ENCODE measurements at regions not wholly inside any gene's neighbourhood (a gene's known extent, or its start where the extent isn't known, plus 50 kb on each side); places are given as distances from the start of the nearest gene placed in this dataset.

DNA sequence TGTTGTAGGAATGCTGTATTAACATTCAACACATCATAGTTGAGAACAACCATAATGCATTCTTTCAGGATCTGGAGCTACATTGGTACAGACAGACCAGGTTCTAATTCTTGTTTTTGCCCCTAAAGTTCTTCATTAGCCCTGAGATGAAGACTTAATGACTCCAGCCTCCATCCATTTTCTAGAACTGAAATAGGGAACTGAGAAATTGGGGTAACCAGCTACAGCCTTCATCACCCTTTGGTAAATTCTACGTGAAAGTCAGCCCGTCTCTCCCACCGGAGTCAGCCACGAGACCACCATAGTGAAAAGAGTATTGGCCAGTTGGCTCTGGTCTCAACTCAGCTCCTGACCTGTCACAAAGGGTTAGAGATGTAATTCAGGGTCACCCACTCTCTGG, 164.0 kb downstream of the NUAK1 start:
- DNase-seq = no peak

GRCh38 chr12:105975351-105975750, 163.4 kb downstream of the NUAK1 start:
- no peak for DNase-seq

GRCh38 chr12:105977236-105977635, 161.5 kb downstream of the NUAK1 start:
- DNase-seq = no peak

- DNase-seq = no peak
Measured at GRCh38 chr12:105977652-105978051, 161.1 kb downstream of the NUAK1 start.

GRCh38 chr12:105978276-105978675, 160.5 kb downstream of the NUAK1 start:
- DNase-seq = no peak

DNA sequence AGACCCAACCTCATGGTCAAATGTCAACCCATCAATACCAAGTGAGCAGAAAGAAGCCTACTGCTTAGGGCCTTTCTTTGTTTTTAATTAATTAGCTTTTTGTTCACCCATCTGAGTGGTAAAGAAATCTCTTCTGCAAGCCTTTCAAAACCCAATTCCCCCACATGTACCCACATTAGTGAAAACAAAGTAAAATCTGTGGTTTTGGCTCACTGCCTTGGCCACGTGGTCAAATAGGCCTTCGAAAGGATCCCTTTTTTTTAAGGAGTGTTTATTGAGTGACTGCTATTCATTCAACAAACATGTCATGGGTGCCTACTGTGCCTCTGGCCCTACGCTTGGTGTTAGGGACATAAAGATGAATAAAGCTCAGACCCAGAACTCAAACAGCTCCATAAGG, 160.1 kb downstream of the NUAK1 start:
- DNase-seq = no peak

DNA sequence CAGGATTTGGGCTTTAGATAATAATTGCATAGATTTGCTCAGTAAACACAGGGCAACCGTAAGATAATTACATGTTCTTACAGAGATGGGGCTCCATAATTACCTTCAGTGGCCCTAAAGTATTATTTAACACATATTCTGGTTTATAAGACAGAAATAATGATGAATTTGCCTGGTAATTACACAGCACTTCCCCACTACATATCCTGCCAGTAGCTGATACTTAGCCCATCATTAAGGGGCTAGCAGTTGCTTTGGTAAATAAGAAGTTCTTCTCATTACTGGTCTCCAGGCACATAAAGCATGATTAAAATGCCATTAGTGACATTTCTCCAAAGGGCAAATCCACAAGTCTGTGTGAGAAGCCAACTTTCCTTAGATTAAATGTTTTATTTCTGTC, 158.7 kb downstream of the NUAK1 start:
- DNase-seq = peak; percentile 12

- no peak for DNase-seq
Measured at GRCh38 chr12:105980533-105980932, 158.2 kb downstream of the NUAK1 start.

GRCh38 chr12:105982022-105982421, 156.7 kb downstream of the NUAK1 start:
- peak; percentile 40 for DNase-seq

DNA sequence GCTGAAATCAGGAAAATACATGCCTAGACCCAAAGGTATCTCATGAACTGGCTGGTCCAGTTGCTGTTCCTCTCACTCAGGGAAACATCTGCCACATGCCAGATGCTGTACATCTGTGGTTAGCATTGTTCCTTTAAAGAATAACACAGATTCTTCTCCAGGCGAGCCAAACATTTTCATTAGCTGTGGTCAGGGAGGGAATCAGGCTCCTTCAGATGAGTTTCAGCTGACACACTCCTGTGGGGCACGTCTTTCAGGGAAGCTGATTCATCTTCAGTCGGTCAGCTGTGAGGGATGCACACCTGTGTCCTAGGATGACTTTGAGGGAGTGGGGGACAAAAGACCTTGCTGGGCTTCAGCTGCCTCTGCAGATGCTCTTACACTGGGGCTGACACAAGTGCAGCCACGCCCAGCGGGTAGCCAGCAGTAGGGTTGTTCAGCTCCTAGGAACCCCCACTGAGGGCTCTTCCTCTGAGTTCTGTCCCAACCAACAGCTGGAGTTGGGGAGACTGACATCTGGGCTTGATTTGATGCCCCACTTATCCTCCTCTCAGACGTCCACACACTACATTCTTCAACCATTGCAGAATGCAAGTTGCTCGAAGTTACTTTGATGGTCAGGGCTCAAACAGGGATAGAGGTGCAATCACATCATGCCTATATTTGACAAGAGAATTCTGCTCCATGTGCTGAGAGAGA, 155.0 kb downstream of the NUAK1 start:
- DNase-seq = no peak

DNA sequence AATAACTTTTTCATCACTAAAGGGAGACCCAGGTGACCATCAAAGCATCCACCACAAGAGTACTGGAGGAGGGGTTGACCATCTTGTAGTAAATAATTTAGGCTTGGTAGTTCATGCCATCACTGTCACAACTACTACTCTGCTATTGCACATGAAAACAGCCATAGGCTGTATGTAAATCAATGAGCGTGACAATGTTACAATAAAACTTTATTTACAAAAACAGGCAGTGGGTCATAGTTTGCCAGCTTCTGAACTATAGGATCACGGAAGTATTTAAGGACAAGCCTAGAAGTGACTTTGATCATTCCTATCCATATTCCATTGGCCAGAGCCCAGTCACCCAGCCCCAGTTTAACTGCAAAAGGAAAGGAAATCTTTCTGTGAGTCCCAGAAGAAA, 153.4 kb downstream of the NUAK1 start:
- DNase-seq = no peak

GRCh38 chr12:105986779-105987684, 151.7 kb downstream of the NUAK1 start:
- DNase-seq = no peak

- no peak for DNase-seq
Measured at GRCh38 chr12:105987685-105988035, 151.1 kb downstream of the NUAK1 start.

DNA sequence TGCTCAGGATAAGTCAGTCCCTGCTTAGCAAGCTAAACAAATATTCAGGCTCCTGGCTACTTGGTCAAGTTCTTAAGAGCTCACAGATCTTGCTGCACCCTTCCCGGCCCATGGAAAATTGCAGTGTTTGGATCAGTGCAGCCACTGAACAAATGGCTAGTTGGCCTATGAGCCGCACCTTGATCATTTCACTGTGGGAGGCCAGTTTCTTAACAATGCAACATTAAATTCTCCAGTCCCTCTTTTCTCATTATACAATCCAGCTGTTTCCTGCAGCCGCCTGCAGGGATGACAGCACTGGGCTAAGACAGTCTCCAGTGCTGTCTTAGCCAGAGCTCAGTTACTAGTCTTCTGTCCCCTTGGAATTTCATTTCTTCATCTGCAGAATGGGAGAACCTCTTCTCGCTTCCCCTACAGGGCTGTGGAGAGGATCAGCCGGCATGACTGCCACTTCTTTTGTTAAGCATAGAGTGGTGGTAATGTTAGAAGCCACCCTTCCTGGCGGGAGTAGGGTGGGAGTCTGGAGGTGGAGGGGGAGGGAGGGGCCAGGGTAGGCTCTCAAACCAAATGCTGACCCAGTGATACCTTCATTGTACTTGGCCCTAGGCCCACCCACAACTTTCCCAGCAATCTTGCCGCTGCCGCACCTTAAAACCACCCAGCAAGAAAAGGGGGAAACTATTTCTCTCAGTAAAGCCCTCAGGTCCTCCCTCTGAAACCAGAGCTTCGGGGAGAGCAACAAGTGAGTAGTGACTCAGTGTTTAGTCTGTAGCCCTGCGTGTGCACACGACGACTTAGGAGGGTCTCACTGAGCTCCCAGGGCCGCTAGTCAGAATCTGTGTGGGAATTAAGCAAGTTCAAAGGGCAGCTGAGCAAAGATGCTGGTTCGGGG, 145.7 kb downstream of the NUAK1 start:
- DNase-seq = no peak

- no peak for DNase-seq
Measured at GRCh38 chr12:105993766-105994555, 144.8 kb downstream of the NUAK1 start.

GRCh38 chr12:105995961-105996431, 142.8 kb downstream of the NUAK1 start:
- DNase-seq = no peak

- no peak for DNase-seq
Measured at GRCh38 chr12:105998561-105998960, 140.2 kb downstream of the NUAK1 start.

- no peak for DNase-seq
Measured at GRCh38 chr12:106000382-106001104, 138.2 kb downstream of the NUAK1 start.

DNA sequence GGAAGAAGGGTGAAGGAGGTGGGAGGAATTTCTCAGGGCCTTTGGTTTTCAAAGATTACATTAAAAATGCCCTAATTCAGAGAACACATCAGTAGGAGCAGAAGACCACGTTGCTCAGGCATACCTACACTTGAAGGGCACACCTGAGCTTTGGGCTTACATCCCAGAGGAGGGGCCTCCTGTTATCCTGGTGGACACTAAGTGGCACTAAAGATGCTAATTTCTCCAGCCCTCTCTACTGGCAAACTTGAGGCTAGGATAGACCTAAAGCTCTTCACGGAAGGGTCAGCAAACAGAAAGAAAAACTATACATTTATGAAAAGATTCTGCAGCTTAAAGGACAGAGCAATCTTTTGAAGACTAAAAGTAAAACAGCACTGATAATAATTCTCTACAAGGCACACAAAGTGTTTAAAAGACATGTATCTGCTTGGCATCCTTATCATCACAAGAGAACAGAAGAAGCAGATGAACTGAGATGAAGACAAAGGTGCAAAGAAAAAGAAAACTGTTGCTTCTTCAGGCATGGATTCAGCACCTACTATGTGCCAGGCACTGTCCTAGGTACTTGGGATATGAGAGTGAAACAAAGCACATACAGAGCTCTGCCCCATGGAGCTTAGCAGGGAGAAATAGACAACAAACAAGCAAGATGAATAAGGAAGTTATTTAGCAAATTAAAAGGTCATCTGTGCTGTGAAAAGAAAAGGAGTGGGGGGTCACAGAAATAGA, 137.5 kb downstream of the NUAK1 start:
- no peak for DNase-seq

GRCh38 chr12:106001837-106002218, 136.9 kb downstream of the NUAK1 start:
- DNase-seq = no peak

- DNase-seq = no peak
Measured at GRCh38 chr12:106003297-106003696, 135.5 kb downstream of the NUAK1 start.

Measured in NCI-H748 treated with DMSO at 0.1 percent for 48 hours (cell line).